ENCODE measurements at regions not wholly inside any gene's neighbourhood (a gene's known extent, or its start where the extent isn't known, plus 50 kb on each side); places are given as distances from the start of the nearest gene placed in this dataset.

- no peaks in the 10 kb centered on the region for H3K27me3 ChIP-seq (replicated peaks; ENCODE audit: insufficient read depth)
- H3K36me3 ChIP-seq, result no peaks in the 10 kb centered on the region
- no peaks in the 10 kb centered on the region for H3K4me1 ChIP-seq (ENCODE audit: control insufficient read depth in 1 of 2, low read depth in 2 of 2)
- H3K27ac ChIP-seq, result no peak overlapping the region
- no peak overlapping the region for H3K4me3 ChIP-seq
- ATAC-seq (ENCODE audit: insufficient number of reproducible peaks, low FRiP score, low read depth) (no peak), DNase-seq (ENCODE audit: low spot score) (no peak)
- TF ChIP-seq CTCF (IDR thresholded peaks at IDR 0.05), result no peak
- H3K9me3 ChIP-seq, result no peaks in the 10 kb centered on the region
Observed at GRCh38 chr6:97557355-97557754, 274.3 kb upstream of the MMS22L start.

DNA sequence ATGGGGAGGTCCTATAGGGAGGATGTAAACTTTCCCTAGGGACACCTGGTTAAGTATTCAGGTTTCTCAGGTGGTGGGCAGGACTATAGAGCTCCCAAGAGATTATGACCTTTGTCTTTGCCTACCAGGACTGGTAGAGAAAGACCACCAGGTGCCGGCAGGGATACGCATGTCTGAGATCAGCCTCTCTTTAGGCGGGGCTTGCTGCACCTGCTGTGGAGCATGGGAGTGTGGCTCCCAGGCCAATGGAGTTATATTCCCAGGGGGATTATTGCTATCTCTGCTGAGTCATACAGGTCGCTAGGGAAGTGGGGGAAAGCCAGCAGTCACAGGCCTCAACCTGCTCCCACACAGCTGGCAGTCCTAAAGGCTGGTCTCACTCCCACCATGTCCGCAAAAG, 280.5 kb upstream of the MMS22L start:
- ATAC-seq (ENCODE audit: insufficient number of reproducible peaks, low FRiP score, low read depth) (no peak), DNase-seq (ENCODE audit: low spot score) (no peak)
- H3K27me3 ChIP-seq (replicated peaks; ENCODE audit: insufficient read depth), result no peaks in the 10 kb centered on the region
- no peaks in the 10 kb centered on the region for H3K36me3 ChIP-seq
- no peak for TF ChIP-seq CTCF (IDR thresholded peaks at IDR 0.05)
- no peaks in the 10 kb centered on the region for H3K4me1 ChIP-seq (ENCODE audit: control insufficient read depth in 1 of 2, low read depth in 2 of 2)
- H3K4me3 ChIP-seq, result no peak overlapping the region
- H3K9me3 ChIP-seq, result no peaks in the 10 kb centered on the region
- no peak overlapping the region for H3K27ac ChIP-seq

- no peak for DNase-seq (ENCODE audit: low spot score)
- ATAC-seq (ENCODE audit: insufficient number of reproducible peaks, low FRiP score, low read depth), result no peak
- Histone ChIP-seq H3K4me1 (ENCODE audit: control insufficient read depth in 1 of 2, low read depth in 2 of 2) (no peaks in the 10 kb centered on the region), H3K27me3 (replicated peaks; ENCODE audit: insufficient read depth) (no peaks in the 10 kb centered on the region), H3K4me3 (no peak overlapping the region), H3K36me3 (no peaks in the 10 kb centered on the region), H3K9me3 (no peaks in the 10 kb centered on the region), H3K27ac (no peak overlapping the region)
- no peak for TF ChIP-seq CTCF (IDR thresholded peaks at IDR 0.05)
Observed at GRCh38 chr6:97572943-97573342, 289.9 kb upstream of the MMS22L start.

DNA sequence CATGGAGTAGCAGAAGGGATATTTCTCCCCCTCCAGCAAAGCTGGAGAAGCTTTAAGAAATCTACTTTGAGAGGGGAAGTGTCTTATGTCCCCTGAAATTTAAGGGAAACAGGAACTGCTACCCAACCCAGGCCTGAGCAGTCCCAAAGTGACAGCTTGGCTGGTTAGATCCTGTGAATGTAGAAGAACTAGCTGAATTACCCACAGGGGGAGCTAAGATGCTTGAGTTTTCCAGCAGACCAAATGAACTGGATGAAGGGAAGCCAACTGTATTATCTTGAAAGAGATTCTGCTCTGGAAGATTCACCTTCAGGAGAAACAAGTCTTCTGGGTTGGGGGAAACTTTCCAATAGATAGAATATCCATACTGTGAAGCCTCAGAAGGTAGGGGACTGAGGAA, 303.3 kb upstream of the MMS22L start:
- H3K4me3 ChIP-seq, result no peak overlapping the region
- no peak for TF ChIP-seq CTCF (IDR thresholded peaks at IDR 0.05)
- H3K27ac ChIP-seq, result no peak overlapping the region
- no peaks in the 10 kb centered on the region for H3K4me1 ChIP-seq (ENCODE audit: control insufficient read depth in 1 of 2, low read depth in 2 of 2)
- no peaks in the 10 kb centered on the region for H3K9me3 ChIP-seq
- no peaks in the 10 kb centered on the region for H3K27me3 ChIP-seq (replicated peaks; ENCODE audit: insufficient read depth)
- ATAC-seq (ENCODE audit: insufficient number of reproducible peaks, low FRiP score, low read depth), result no peak
- DNase-seq (ENCODE audit: low spot score), result no peak
- no peaks in the 10 kb centered on the region for H3K36me3 ChIP-seq

DNA sequence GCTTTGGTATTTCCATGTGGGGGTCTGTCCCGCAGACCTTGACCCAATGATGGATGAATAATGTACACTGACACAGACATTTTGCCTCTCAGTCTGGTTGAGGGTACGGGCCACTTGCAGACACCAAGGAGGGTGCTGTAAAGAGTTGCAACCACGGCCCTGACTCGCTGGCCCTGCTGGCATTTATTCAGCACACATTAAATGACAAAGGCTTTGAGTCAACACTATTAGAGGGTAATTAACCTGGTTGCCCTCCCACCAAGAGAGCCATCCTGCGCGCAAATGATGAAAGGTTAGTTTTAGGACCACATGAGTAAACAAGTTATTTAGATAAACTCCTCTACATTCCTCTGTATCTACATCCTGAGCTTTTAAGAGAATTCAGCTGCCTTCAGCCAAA, 308.9 kb upstream of the MMS22L start:
- TF ChIP-seq CTCF (IDR thresholded peaks at IDR 0.05), result no peak
- no peak overlapping the region for H3K4me3 ChIP-seq
- H3K4me1 ChIP-seq (ENCODE audit: control insufficient read depth in 1 of 2, low read depth in 2 of 2), result no peaks in the 10 kb centered on the region
- H3K36me3 ChIP-seq, result no peaks in the 10 kb centered on the region
- no peak for DNase-seq (ENCODE audit: low spot score)
- H3K27me3 ChIP-seq (replicated peaks; ENCODE audit: insufficient read depth), result no peaks in the 10 kb centered on the region
- no peak for ATAC-seq (ENCODE audit: insufficient number of reproducible peaks, low FRiP score, low read depth)
- no peaks in the 10 kb centered on the region for H3K9me3 ChIP-seq
- no peak overlapping the region for H3K27ac ChIP-seq
